ENCODE measurements at regions not wholly inside any gene's neighbourhood (a gene's known extent, or its start where the extent isn't known, plus 50 kb on each side); places are given as distances from the start of the nearest gene placed in this dataset.

DNA sequence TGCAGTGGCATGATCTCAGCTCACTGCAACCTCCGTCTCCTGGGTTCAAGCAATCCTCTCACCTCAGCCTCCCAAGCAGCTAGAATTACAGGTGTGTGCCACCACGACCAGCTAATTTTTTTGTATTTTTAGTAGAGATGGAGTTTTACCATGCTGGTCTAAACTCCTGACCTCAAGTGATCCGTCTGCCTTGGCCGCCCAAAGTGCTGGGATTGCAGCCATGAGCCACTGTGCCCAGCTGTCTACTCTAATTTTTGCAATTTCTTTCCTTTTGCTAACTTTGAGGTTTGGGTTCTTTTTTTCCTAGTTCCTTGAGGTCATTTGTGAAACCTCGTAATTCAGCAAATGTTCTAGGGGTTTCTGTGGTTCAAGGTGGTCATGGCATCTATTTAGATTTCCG, 63.7 kb upstream of the PRLR start:
- intact Hi-C loops (cut with micrococcal nuclease; ENCODE audit: unreplicated experiment): no loop called here
- FAIRE-seq (no peak), ATAC-seq (no peak), DNase-seq (ENCODE audit: low spot score) (no peak)
- H3K9me3 ChIP-seq (ENCODE audit: low read length): no peaks in the 10 kb centered on the region
- no peaks in the 10 kb centered on the region for H3K79me2 ChIP-seq (ENCODE audit: insufficient read depth, low read length)
- H3K27me3 ChIP-seq (ENCODE audit: control insufficient read depth in 1 of 2, insufficient read depth in 2 of 2, low read length in 2 of 2): no peaks in the 10 kb centered on the region
- H3K4me1 ChIP-seq (ENCODE audit: insufficient read depth, low read length): no peaks in the 10 kb centered on the region
- H3K9ac ChIP-seq (ENCODE audit: insufficient read depth, low read depth, low read length): no peak overlapping the region
- in situ Hi-C loops (cut with HindIII; ENCODE audit: extremely low pct_ligation_motif_present, low pct_unique_long_range_greater_than_20kb): no loop called here
- H3K4me3 ChIP-seq (replicated peaks in 1 of 3; ENCODE audit: insufficient read depth in 1 of 3, low read depth in 2 of 3, low read length in 3 of 3): no peak overlapping the region
- POLR2A ChIA-PET: no interaction called here
- no peaks in the 10 kb centered on the region for H3K36me3 ChIP-seq (replicated peaks in 1 of 2; ENCODE audit: control insufficient read depth in 1 of 2, insufficient read depth in 2 of 2, low read length in 2 of 2)
- TF ChIP-seq ZFP1 (CRISPR knock-in tag; IDR thresholded peaks at IDR 0.05) (no peak), NFATC3 (CRISPR knock-in tag; IDR thresholded peaks at IDR 0.05) (no peak), AKAP8 (CRISPR knock-in tag; IDR thresholded peaks at IDR 0.05) (no peak), PITX1 (CRISPR knock-in tag; IDR thresholded peaks at IDR 0.05) (no peak)
- no TSS peak for BruUV-seq (replicated peaks)
- H4K20me1 ChIP-seq (ENCODE audit: insufficient read depth, low read length): no peaks in the 10 kb centered on the region
- CTCF ChIA-PET (ENCODE audit: low intra/inter-chr PET ratio, low total read pairs): no interaction called here
- H3K27ac ChIP-seq (ENCODE audit: extremely low read length, insufficient read depth, low read length): no peak overlapping the region
- H2AFZ ChIP-seq (ENCODE audit: low read length): no peak overlapping the region
- no peak overlapping the region for H3K4me2 ChIP-seq (ENCODE audit: low read depth, low read length)
- 32% methylated on average over 6 of the region's 6 CpGs for WGBS (ENCODE audit: low lambda C conversion rate)

DNA sequence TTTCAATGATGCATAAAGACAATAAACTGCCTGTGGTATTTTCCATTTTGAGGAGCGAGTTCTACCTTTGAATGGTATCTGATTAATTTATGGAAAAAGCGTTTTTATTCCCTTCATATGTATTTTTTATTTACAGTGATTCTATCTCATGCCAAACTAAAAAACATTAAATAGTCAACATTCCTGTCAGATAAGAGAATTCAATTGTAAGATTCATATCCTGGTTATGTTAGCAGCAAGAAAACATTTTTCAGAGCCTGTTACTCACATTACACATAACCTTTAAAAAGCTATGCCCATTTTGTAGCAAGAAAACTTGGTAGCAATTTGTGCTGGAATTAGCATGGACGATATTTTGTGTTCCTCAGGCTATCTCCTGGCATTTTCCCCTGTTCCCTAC, 55.1 kb upstream of the PRLR start:
- ATAC-seq (no peak), DNase-seq (ENCODE audit: low spot score) (no peak), FAIRE-seq (no peak)
- H3K79me2 ChIP-seq (ENCODE audit: insufficient read depth, low read length): no peaks in the 10 kb centered on the region
- ChIA-PET POLR2A (no interaction called here), CTCF (ENCODE audit: low intra/inter-chr PET ratio, low total read pairs) (no interaction called here)
- H3K4me3 ChIP-seq (replicated peaks in 1 of 3; ENCODE audit: insufficient read depth in 1 of 3, low read depth in 2 of 3, low read length in 3 of 3): no peak overlapping the region
- in situ Hi-C loops (cut with HindIII; ENCODE audit: extremely low pct_ligation_motif_present, low pct_unique_long_range_greater_than_20kb): no loop called here
- no peaks in the 10 kb centered on the region for H3K27me3 ChIP-seq (ENCODE audit: control insufficient read depth in 1 of 2, insufficient read depth in 2 of 2, low read length in 2 of 2)
- H4K20me1 ChIP-seq (ENCODE audit: insufficient read depth, low read length): no peaks in the 10 kb centered on the region
- WGBS (ENCODE audit: low lambda C conversion rate): 5% methylated on average over 3 of the region's 3 CpGs
- intact Hi-C loops (cut with micrococcal nuclease; ENCODE audit: unreplicated experiment): no loop called here
- H3K9ac ChIP-seq (ENCODE audit: insufficient read depth, low read depth, low read length): no peak overlapping the region
- no peak overlapping the region for H2AFZ ChIP-seq (ENCODE audit: low read length)
- no peak overlapping the region for H3K4me2 ChIP-seq (ENCODE audit: low read depth, low read length)
- H3K9me3 ChIP-seq (ENCODE audit: low read length): no peaks in the 10 kb centered on the region
- no TSS peak for BruUV-seq (replicated peaks)
- TF ChIP-seq NFIB (CRISPR knock-in tag; IDR thresholded peaks at IDR 0.05; ENCODE audit: borderline replicate concordance) (no peak), SCMH1 (CRISPR knock-in tag; IDR thresholded peaks at IDR 0.05; ENCODE audit: borderline replicate concordance) (no peak), FOXO1 (CRISPR knock-in tag; IDR thresholded peaks at IDR 0.05) (no peak), PAX8 (CRISPR knock-in tag; IDR thresholded peaks at IDR 0.05; ENCODE audit: borderline replicate concordance) (no peak), ZNF572 (CRISPR knock-in tag; IDR thresholded peaks at IDR 0.05) (no peak), CAMTA2 (CRISPR knock-in tag; IDR thresholded peaks at IDR 0.05; ENCODE audit: borderline replicate concordance) (no peak), FOSL2 (CRISPR knock-in tag; IDR thresholded peaks at IDR 0.05) (no peak), FOXJ3 (CRISPR knock-in tag; IDR thresholded peaks at IDR 0.05; ENCODE audit: borderline replicate concordance) (no peak), NFE2L2 (IDR thresholded peaks at IDR 0.05; ENCODE audit: low read length) (no peak), ZNF616 (CRISPR knock-in tag; IDR thresholded peaks at IDR 0.05; ENCODE audit: low read depth) (no peak), NPAS2 (CRISPR knock-in tag; IDR thresholded peaks at IDR 0.05; ENCODE audit: borderline replicate concordance) (no peak)
- TF ChIP-seq, protein P1, sequence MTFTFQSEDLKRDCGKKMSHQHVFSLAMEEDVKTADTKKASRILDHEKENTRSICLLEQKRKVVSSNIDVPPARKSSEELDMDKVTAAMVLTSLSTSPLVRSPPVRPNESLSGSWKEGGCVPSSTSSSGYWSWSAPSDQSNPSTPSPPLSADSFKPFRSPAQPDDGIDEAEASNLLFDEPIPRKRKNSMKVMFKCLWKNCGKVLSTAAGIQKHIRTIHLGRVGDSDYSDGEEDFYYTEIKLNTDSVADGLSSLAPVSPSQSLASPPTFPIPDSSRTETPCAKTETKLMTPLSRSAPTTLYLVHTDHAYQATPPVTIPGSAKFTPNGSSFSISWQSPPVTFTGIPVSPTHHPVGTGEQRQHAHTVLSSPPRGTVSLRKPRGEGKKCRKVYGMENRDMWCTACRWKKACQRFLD (CRISPR knock-in tag; IDR thresholded peaks at IDR 0.05; ENCODE audit: borderline replicate concordance): no peak
- TF ChIP-seq, protein P2, sequence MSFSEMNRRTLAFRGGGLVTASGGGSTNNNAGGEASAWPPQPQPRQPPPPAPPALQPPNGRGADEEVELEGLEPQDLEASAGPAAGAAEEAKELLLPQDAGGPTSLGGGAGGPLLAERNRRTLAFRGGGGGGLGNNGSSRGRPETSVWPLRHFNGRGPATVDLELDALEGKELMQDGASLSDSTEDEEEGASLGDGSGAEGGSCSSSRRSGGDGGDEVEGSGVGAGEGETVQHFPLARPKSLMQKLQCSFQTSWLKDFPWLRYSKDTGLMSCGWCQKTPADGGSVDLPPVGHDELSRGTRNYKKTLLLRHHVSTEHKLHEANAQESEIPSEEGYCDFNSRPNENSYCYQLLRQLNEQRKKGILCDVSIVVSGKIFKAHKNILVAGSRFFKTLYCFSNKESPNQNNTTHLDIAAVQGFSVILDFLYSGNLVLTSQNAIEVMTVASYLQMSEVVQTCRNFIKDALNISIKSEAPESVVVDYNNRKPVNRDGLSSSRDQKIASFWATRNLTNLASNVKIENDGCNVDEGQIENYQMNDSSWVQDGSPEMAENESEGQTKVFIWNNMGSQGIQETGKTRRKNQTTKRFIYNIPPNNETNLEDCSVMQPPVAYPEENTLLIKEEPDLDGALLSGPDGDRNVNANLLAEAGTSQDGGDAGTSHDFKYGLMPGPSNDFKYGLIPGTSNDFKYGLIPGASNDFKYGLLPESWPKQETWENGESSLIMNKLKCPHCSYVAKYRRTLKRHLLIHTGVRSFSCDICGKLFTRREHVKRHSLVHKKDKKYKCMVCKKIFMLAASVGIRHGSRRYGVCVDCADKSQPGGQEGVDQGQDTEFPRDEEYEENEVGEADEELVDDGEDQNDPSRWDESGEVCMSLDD (CRISPR knock-in tag; IDR thresholded peaks at IDR 0.05; ENCODE audit: borderline replicate concordance): no peak
- no peaks in the 10 kb centered on the region for H3K4me1 ChIP-seq (ENCODE audit: insufficient read depth, low read length)
- no peaks in the 10 kb centered on the region for H3K36me3 ChIP-seq (replicated peaks in 1 of 2; ENCODE audit: control insufficient read depth in 1 of 2, insufficient read depth in 2 of 2, low read length in 2 of 2)
- H3K27ac ChIP-seq (ENCODE audit: extremely low read length, insufficient read depth, low read length): no peak overlapping the region

Data from HepG2 (cell line).